HepG2 (cell line): ENCODE measurements at regions not wholly inside any gene's neighbourhood (a gene's known extent, or its start where the extent isn't known, plus 50 kb on each side); places are given as distances from the start of the nearest gene placed in this dataset.

ENCODE experiments used
- CHD2 ChIP-seq: IDR thresholded peaks from 2 replicates; pipeline ENCODE4 v1.6.1; 2011; ENCODE audit warnings: low read depth, low read length, improper control_type of control experiment
- FOXA1 ChIP-seq, 2 experiments: fragments of 450-650 bp in 1 of 2; sonication (generic) in 1 of 2; formaldehyde crosslinking in 1 of 2; IDR thresholded peaks; 2 replicates each; pipeline versions ENCODE4 v1.4.0 to v1.6.1; 2016 to 2020; ENCODE audit warnings: missing genetic modification reagents in 1 of 2
- MTF2 ChIP-seq: sonication (generic); formaldehyde crosslinking; IDR thresholded peaks from 2 replicates; pipeline ENCODE4 v1.5.0; 2020; ENCODE audit warnings: missing genetic modification reagents, borderline replicate concordance
- SMAD1 ChIP-seq: sonication (generic); formaldehyde crosslinking; IDR thresholded peaks from 2 replicates; pipeline ENCODE4 v1.4.0; 2020; ENCODE audit warnings: missing genetic modification reagents, low read depth, mild to moderate bottlenecking, borderline replicate concordance
- ZBTB20 ChIP-seq: sonication (generic); formaldehyde crosslinking; IDR thresholded peaks from 2 replicates; pipeline ENCODE4 v1.8.1; 2023; ENCODE audit warnings: missing genetic modification reagents, low read depth, mild to moderate bottlenecking, borderline replicate concordance
- ZNF234 ChIP-seq: sonication (generic); formaldehyde crosslinking; conservative IDR thresholded peaks from 2 replicates; pipeline ENCODE4 v1.5.1; 2020; ENCODE audit warnings: mild to moderate bottlenecking, missing genetic modification reagents
- TF ChIP-seq, protein P1 (sequence below): sonication (generic); formaldehyde crosslinking; IDR thresholded peaks from 2 replicates; pipeline ENCODE4 v1.4.0; 2020; ENCODE audit warnings: missing genetic modification reagents
- TF ChIP-seq, protein P2 (sequence below): sonication (generic); formaldehyde crosslinking; IDR thresholded peaks from 2 replicates; pipeline ENCODE4 v1.5.0; 2020; ENCODE audit warnings: missing genetic modification reagents
- TF ChIP-seq, protein P3 (sequence below): IDR thresholded peaks from 2 replicates; pipeline ENCODE4 v1.6.1; 2016

DNA sequence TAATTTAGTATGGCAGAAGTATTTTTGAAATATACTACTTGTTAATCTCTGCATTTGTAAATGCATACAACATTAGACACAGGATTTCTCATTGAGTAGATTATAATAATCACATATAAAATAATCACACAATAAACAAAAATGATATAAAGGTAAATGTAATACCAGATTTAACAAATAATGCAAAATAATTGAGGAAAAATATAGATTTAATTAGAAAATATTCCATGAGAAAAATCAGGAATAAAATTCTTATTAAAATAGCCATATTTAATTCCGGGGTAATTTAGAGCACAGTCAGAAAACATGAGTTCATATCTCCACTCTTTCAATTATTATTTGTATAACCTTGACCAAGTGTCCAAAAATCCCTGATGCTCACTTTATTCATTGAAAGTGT lies 385.9 kb upstream of the SYT4 start:
- no peak for TF ChIP-seq ZNF234 (CRISPR knock-in tag)
- no peak for TF ChIP-seq CHD2
- TF ChIP-seq, protein P1, sequence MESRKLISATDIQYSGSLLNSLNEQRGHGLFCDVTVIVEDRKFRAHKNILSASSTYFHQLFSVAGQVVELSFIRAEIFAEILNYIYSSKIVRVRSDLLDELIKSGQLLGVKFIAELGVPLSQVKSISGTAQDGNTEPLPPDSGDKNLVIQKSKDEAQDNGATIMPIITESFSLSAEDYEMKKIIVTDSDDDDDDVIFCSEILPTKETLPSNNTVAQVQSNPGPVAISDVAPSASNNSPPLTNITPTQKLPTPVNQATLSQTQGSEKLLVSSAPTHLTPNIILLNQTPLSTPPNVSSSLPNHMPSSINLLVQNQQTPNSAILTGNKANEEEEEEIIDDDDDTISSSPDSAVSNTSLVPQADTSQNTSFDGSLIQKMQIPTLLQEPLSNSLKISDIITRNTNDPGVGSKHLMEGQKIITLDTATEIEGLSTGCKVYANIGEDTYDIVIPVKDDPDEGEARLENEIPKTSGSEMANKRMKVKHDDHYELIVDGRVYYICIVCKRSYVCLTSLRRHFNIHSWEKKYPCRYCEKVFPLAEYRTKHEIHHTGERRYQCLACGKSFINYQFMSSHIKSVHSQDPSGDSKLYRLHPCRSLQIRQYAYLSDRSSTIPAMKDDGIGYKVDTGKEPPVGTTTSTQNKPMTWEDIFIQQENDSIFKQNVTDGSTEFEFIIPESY (CRISPR knock-in tag) = no peak
- TF ChIP-seq FOXA1 (IDR thresholded peaks at IDR 0.05) = no peak
- TF ChIP-seq FOXA1 (CRISPR knock-in tag; IDR thresholded peaks at IDR 0.05) = no peak
- TF ChIP-seq, protein P2, sequence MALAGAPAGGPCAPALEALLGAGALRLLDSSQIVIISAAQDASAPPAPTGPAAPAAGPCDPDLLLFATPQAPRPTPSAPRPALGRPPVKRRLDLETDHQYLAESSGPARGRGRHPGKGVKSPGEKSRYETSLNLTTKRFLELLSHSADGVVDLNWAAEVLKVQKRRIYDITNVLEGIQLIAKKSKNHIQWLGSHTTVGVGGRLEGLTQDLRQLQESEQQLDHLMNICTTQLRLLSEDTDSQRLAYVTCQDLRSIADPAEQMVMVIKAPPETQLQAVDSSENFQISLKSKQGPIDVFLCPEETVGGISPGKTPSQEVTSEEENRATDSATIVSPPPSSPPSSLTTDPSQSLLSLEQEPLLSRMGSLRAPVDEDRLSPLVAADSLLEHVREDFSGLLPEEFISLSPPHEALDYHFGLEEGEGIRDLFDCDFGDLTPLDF (CRISPR knock-in tag) = no peak
- no peak for TF ChIP-seq ZBTB20
- no peak for TF ChIP-seq SMAD1 (CRISPR knock-in tag)
- TF ChIP-seq, protein P3, sequence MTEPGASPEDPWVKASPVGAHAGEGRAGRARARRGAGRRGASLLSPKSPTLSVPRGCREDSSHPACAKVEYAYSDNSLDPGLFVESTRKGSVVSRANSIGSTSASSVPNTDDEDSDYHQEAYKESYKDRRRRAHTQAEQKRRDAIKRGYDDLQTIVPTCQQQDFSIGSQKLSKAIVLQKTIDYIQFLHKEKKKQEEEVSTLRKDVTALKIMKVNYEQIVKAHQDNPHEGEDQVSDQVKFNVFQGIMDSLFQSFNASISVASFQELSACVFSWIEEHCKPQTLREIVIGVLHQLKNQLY = no peak
- TF ChIP-seq MTF2 (CRISPR knock-in tag) = no peak
